ENCODE measurements at regions not wholly inside any gene's neighbourhood (a gene's known extent, or its start where the extent isn't known, plus 50 kb on each side); places are given as distances from the start of the nearest gene placed in this dataset.

- Histone ChIP-seq H3K27me3 (ENCODE audit: insufficient read depth, low read length) (no peaks in the 10 kb centered on the region), H3K27ac (ENCODE audit: low read depth, low read length) (no peak overlapping the region), H3K36me3 (ENCODE audit: insufficient read depth, low read length) (no peaks in the 10 kb centered on the region), H3K79me2 (ENCODE audit: control insufficient read depth, insufficient read depth, low read length, unreplicated experiment) (no peaks in the 10 kb centered on the region), H3K4me1 (ENCODE audit: control insufficient read depth, insufficient read depth, low read length, unreplicated experiment) (no peaks in the 10 kb centered on the region), H2AFZ (ENCODE audit: low read length, unreplicated experiment) (no peak overlapping the region), H3K4me3 (ENCODE audit: low read depth, low read length) (no peak overlapping the region)
These were observed 77.0 kb downstream of the SLC25A47 start for GRCh38 chr14:100400115-100400514.

GRCh38 chr14:100401031-100401692 is 78.0 kb downstream of the SLC25A47 start:
- Histone ChIP-seq H3K36me3 (ENCODE audit: insufficient read depth, low read length) (no peaks in the 10 kb centered on the region), H3K4me3 (ENCODE audit: low read depth, low read length) (no peak overlapping the region), H3K27ac (ENCODE audit: low read depth, low read length) (no peak overlapping the region), H3K27me3 (ENCODE audit: insufficient read depth, low read length) (no peaks in the 10 kb centered on the region), H2AFZ (ENCODE audit: low read length, unreplicated experiment) (no peak overlapping the region), H3K79me2 (ENCODE audit: control insufficient read depth, insufficient read depth, low read length, unreplicated experiment) (no peaks in the 10 kb centered on the region), H3K4me1 (ENCODE audit: control insufficient read depth, insufficient read depth, low read length, unreplicated experiment) (peaks cover 2% of the 10 kb centered on the region)

GRCh38 chr14:100401792-100402191 is 78.7 kb downstream of the SLC25A47 start:
- H3K79me2 ChIP-seq (ENCODE audit: control insufficient read depth, insufficient read depth, low read length, unreplicated experiment) = no peaks in the 10 kb centered on the region
- H3K4me1 ChIP-seq (ENCODE audit: control insufficient read depth, insufficient read depth, low read length, unreplicated experiment) = peaks cover 8% of the 10 kb centered on the region
- no peaks in the 10 kb centered on the region for H3K27me3 ChIP-seq (ENCODE audit: insufficient read depth, low read length)
- no peaks in the 10 kb centered on the region for H3K36me3 ChIP-seq (ENCODE audit: insufficient read depth, low read length)
- H2AFZ ChIP-seq (ENCODE audit: low read length, unreplicated experiment) = no peak overlapping the region
- H3K4me3 ChIP-seq (ENCODE audit: low read depth, low read length) = no peak overlapping the region
- H3K27ac ChIP-seq (ENCODE audit: low read depth, low read length) = no peak overlapping the region

- Histone ChIP-seq H2AFZ (ENCODE audit: low read length, unreplicated experiment) (no peak overlapping the region), H3K36me3 (ENCODE audit: insufficient read depth, low read length) (no peaks in the 10 kb centered on the region), H3K79me2 (ENCODE audit: control insufficient read depth, insufficient read depth, low read length, unreplicated experiment) (no peaks in the 10 kb centered on the region), H3K4me3 (ENCODE audit: low read depth, low read length) (no peak overlapping the region), H3K4me1 (ENCODE audit: control insufficient read depth, insufficient read depth, low read length, unreplicated experiment) (peaks cover 13% of the 10 kb centered on the region), H3K27ac (ENCODE audit: low read depth, low read length) (no peak overlapping the region), H3K27me3 (ENCODE audit: insufficient read depth, low read length) (no peaks in the 10 kb centered on the region)
These were observed 79.5 kb downstream of the SLC25A47 start for GRCh38 chr14:100402631-100403030.

- H3K4me3 ChIP-seq (ENCODE audit: low read depth, low read length) = no peak overlapping the region
- peaks cover 15% of the 10 kb centered on the region for H3K4me1 ChIP-seq (ENCODE audit: control insufficient read depth, insufficient read depth, low read length, unreplicated experiment)
- no peak overlapping the region for H3K27ac ChIP-seq (ENCODE audit: low read depth, low read length)
- H2AFZ ChIP-seq (ENCODE audit: low read length, unreplicated experiment) = no peak overlapping the region
- no peaks in the 10 kb centered on the region for H3K36me3 ChIP-seq (ENCODE audit: insufficient read depth, low read length)
- H3K79me2 ChIP-seq (ENCODE audit: control insufficient read depth, insufficient read depth, low read length, unreplicated experiment) = no peaks in the 10 kb centered on the region
- H3K27me3 ChIP-seq (ENCODE audit: insufficient read depth, low read length) = no peaks in the 10 kb centered on the region
These were observed 80.0 kb downstream of the SLC25A47 start for GRCh38 chr14:100403105-100403504.

GRCh38 chr14:100403802-100404365 is 80.7 kb downstream of the SLC25A47 start:
- Histone ChIP-seq H3K4me3 (ENCODE audit: low read depth, low read length) (no peak overlapping the region), H3K36me3 (ENCODE audit: insufficient read depth, low read length) (no peaks in the 10 kb centered on the region), H3K27ac (ENCODE audit: low read depth, low read length) (no peak overlapping the region), H2AFZ (ENCODE audit: low read length, unreplicated experiment) (no peak overlapping the region), H3K27me3 (ENCODE audit: insufficient read depth, low read length) (no peaks in the 10 kb centered on the region), H3K79me2 (ENCODE audit: control insufficient read depth, insufficient read depth, low read length, unreplicated experiment) (peaks cover 1% of the 10 kb centered on the region), H3K4me1 (ENCODE audit: control insufficient read depth, insufficient read depth, low read length, unreplicated experiment) (peaks cover 18% of the 10 kb centered on the region)

GRCh38 chr14:100404419-100404818 is 81.3 kb downstream of the SLC25A47 start:
- Histone ChIP-seq H3K36me3 (ENCODE audit: insufficient read depth, low read length) (no peaks in the 10 kb centered on the region), H3K79me2 (ENCODE audit: control insufficient read depth, insufficient read depth, low read length, unreplicated experiment) (peaks cover 3% of the 10 kb centered on the region), H2AFZ (ENCODE audit: low read length, unreplicated experiment) (no peak overlapping the region), H3K27me3 (ENCODE audit: insufficient read depth, low read length) (no peaks in the 10 kb centered on the region), H3K27ac (ENCODE audit: low read depth, low read length) (no peak overlapping the region), H3K4me3 (ENCODE audit: low read depth, low read length) (no peak overlapping the region), H3K4me1 (ENCODE audit: control insufficient read depth, insufficient read depth, low read length, unreplicated experiment) (peaks cover 21% of the 10 kb centered on the region)

- Histone ChIP-seq H2AFZ (ENCODE audit: low read length, unreplicated experiment) (no peak overlapping the region), H3K27me3 (ENCODE audit: insufficient read depth, low read length) (no peaks in the 10 kb centered on the region), H3K4me3 (ENCODE audit: low read depth, low read length) (no peak overlapping the region), H3K36me3 (ENCODE audit: insufficient read depth, low read length) (no peaks in the 10 kb centered on the region), H3K79me2 (ENCODE audit: control insufficient read depth, insufficient read depth, low read length, unreplicated experiment) (peaks cover 3% of the 10 kb centered on the region), H3K4me1 (ENCODE audit: control insufficient read depth, insufficient read depth, low read length, unreplicated experiment) (peaks cover 21% of the 10 kb centered on the region), H3K27ac (ENCODE audit: low read depth, low read length) (peak overlapping the region; percentile 11; the same call in 1 of the 2 replicates)
These were observed 82.8 kb downstream of the SLC25A47 start for GRCh38 chr14:100405760-100406455.

GRCh38 chr14:100406505-100407131 is 83.5 kb downstream of the SLC25A47 start:
- peaks cover 21% of the 10 kb centered on the region for H3K4me1 ChIP-seq (ENCODE audit: control insufficient read depth, insufficient read depth, low read length, unreplicated experiment)
- H3K27ac ChIP-seq (ENCODE audit: low read depth, low read length) = peak overlapping the region; percentile 11; the same call in 1 of the 2 replicates
- peaks cover 3% of the 10 kb centered on the region for H3K79me2 ChIP-seq (ENCODE audit: control insufficient read depth, insufficient read depth, low read length, unreplicated experiment)
- no peak overlapping the region for H3K4me3 ChIP-seq (ENCODE audit: low read depth, low read length)
- no peaks in the 10 kb centered on the region for H3K27me3 ChIP-seq (ENCODE audit: insufficient read depth, low read length)
- no peak overlapping the region for H2AFZ ChIP-seq (ENCODE audit: low read length, unreplicated experiment)
- H3K36me3 ChIP-seq (ENCODE audit: insufficient read depth, low read length) = no peaks in the 10 kb centered on the region

GRCh38 chr14:100407376-100408102 is 84.4 kb downstream of the SLC25A47 start:
- Histone ChIP-seq H3K27me3 (ENCODE audit: insufficient read depth, low read length) (no peaks in the 10 kb centered on the region), H3K4me3 (ENCODE audit: low read depth, low read length) (no peak overlapping the region), H3K36me3 (ENCODE audit: insufficient read depth, low read length) (no peaks in the 10 kb centered on the region), H3K27ac (ENCODE audit: low read depth, low read length) (no peak overlapping the region), H2AFZ (ENCODE audit: low read length, unreplicated experiment) (no peak overlapping the region), H3K79me2 (ENCODE audit: control insufficient read depth, insufficient read depth, low read length, unreplicated experiment) (peaks cover 3% of the 10 kb centered on the region), H3K4me1 (ENCODE audit: control insufficient read depth, insufficient read depth, low read length, unreplicated experiment) (peaks cover 21% of the 10 kb centered on the region)
